LNCAP (cell line): ENCODE measurements at regions not wholly inside any gene's neighbourhood (a gene's known extent, or its start where the extent isn't known, plus 50 kb on each side); places are given as distances from the start of the nearest gene placed in this dataset.

Source experiments
- TF ChIP-seq, protein P1 (sequence below): fragments of 450-650 bp; IDR thresholded peaks from 2 replicates; pipeline ENCODE4 v1.5.1; 2017; ENCODE audit warnings: mild to moderate bottlenecking

DNA sequence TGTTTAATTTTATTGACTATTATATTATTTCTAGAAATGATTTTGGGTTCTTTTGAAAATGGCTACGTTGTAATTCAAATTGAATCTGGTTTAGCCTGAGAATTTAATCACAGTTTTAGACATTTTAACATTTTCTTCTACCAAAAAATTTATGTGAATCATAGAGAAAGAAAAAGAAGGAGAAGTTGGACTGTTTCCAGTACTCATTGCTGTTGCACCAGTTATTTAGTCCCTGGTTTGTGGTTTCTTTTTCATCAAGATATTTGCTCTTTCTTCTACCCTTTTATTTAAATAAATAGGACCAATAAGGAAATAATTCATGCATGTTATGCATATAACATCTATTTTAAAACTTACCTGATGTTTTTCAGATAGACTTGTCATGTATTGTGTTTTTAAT, 1337.1 kb downstream of the ROBO1 start:
- TF ChIP-seq, protein P1, sequence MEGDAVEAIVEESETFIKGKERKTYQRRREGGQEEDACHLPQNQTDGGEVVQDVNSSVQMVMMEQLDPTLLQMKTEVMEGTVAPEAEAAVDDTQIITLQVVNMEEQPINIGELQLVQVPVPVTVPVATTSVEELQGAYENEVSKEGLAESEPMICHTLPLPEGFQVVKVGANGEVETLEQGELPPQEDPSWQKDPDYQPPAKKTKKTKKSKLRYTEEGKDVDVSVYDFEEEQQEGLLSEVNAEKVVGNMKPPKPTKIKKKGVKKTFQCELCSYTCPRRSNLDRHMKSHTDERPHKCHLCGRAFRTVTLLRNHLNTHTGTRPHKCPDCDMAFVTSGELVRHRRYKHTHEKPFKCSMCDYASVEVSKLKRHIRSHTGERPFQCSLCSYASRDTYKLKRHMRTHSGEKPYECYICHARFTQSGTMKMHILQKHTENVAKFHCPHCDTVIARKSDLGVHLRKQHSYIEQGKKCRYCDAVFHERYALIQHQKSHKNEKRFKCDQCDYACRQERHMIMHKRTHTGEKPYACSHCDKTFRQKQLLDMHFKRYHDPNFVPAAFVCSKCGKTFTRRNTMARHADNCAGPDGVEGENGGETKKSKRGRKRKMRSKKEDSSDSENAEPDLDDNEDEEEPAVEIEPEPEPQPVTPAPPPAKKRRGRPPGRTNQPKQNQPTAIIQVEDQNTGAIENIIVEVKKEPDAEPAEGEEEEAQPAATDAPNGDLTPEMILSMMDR = no peak

DNA sequence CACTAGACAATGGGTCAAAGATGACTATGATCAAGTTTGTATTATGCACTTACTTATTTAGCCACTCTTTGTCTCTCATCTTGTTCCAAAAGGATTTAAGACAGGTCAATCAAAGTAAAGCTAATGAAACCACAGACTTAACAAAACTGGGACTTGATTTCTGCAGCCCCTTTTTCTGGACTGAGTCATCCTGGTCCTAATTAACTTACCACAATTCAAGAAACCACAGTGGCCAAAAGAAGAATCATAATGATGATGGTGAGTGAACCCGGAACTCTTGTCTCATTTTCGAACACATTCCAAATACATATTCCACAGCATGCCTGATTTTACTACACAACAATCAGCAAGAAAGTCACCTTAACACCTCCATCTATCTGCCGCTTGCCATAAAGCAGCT, 1333.0 kb downstream of the ROBO1 start:
- TF ChIP-seq, protein P1 = no peak

DNA sequence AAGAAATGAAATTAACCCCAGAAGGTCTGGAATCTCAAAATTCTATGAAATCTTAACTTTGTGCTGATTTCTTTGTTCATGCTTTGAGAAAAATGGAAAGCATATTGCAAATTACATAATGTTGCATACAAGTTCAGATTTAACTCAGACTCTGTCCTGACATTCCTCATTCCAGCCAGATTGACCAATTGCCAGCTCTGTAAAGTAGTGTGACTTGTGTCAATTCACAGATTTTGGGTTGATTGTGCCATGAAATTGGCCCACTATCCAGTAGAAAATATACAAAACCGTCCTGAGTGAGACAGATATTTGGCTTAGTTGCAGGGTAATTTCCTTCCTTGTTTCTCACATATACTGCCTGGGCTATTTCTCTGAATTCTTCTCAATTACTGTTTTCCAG, 1312.6 kb downstream of the ROBO1 start:
- TF ChIP-seq, protein P1 = no peak

DNA sequence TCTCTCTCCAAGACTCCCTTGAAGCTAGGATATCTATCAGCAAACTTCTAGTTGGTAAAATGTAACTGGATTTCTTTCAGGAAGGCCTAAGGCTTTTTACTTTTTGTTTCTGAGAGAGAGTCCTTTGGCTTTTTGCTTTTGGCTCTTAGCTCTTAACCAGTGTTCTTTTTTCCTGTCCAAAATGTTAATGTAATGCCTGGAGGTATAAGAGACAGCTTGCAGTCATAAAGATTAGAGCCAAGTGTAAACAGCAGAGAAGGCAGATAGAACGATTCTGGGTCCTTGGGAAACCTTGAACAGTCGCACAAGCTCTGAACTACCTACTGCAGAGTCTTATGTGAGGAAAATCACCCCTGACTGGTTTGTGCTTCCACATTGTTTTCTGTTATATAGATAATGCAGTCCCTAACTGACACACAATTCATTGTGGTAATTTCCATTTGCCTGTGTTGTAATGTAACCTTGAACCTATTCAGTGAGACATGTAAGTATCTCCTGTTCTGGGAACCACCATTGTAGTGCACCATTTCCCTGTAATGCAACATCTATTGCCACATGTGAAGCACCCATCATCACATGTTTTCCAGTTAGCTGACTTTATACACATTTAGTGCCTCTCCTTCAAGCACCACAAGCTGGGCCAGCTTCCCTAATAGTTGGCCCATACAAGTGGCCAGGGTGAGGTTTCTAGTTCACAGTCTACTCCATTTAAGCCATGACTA, 1311.9 kb downstream of the ROBO1 start:
- TF ChIP-seq, protein P1 = no peak

DNA sequence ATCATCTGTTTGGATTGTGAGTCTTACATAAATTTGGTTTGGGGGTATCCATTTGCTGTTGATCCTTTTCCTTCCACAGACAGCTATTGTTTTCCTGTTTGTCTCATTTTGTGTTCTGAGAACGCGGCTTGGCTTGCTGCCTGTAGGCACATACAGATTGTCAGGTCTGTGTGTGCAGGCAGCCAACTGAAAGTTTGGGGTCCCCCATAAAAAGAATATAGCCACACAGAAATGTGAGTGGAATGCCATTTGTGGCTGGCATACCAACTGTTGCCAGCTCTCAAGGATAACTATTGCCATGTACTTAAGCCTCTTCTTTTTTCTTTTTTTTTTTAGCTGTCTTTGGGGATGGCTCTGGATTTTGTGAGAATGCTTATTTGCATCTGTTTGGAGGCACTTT, 1308.0 kb downstream of the ROBO1 start:
- TF ChIP-seq, protein P1 = no peak

DNA sequence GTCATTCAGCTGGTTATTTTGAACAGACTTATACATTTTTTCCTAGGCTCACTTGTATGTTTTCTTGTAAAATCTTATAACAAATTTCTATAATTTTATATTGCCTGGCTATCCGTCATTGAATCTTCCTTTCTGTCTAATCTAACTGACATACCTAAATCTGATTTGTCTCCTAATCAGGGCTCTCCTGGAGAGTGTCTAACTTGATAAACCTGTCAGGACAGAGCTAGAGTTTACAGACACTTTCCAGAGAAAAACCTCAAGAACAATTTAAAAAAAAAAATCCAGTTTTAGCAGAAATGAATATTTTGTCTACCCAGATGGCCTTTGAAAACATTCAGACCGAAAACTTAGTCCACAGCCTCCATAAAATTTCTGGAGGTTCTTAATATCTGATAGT, 1305.8 kb downstream of the ROBO1 start:
- TF ChIP-seq, protein P1 = no peak

DNA sequence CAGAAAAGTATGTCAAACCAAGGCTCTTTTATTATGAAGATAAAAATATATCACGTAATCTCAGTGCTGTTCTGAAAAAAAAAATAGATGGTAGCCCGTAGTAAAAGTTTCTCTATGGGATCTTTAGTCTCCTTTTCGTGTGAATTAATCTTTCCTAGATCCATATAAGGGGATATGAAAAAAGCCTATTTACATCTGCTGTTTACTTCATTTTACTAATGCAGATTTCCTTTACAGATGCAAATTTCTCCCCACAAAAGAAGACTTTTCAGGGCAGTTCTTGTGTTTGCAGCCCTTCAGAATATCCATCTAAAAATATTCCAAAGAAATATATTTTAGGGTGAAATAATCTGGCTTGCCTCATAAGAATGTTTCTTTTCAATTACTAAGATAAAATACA, 1291.7 kb downstream of the ROBO1 start:
- TF ChIP-seq, protein P1 = no peak

DNA sequence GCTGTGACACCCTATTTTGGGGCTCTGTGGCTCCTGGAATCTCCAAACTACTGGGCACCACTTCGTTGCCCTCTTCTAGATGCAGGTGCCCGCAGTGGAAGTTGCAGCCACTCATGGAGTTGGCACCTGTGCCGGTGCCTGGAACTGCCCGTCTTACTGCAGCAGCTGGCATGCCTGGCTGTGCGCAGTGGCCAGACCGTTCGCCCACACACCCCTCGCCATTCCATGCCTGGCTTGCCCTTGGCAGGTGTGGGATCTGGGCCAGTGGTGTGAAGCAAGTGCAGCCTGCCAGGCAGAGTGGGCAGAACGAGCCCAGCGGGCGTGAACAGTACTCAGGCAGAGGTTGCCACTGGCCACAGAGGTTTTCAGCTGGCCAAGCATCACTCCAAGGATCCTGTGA, 1286.7 kb downstream of the ROBO1 start:
- TF ChIP-seq, protein P1 = no peak
